Activated CD4-positive, alpha-beta T cell treated with anti-CD3 and anti-CD28 coated beads, Interleukin-2, amount 10 ng/mL, durations not matched to agents 24 days and 14 days (primary cell): ENCODE measurements at regions not wholly inside any gene's neighbourhood (a gene's known extent, or its start where the extent isn't known, plus 50 kb on each side); places are given as distances from the start of the nearest gene placed in this dataset.

Experiments
- DNase-seq: peaks from one replicate; pipeline ENCODE4 v3.0.0; 2022
- H3K27ac Mint-ChIP-seq: one replicate; pipeline ENCODE4 v1.8.0; 2022; ENCODE audit warnings: mild to moderate bottlenecking, mixed read lengths
- H3K27me3 Mint-ChIP-seq: one replicate; pipeline ENCODE4 v1.8.0; 2022; ENCODE audit warnings: mixed read lengths
- H3K36me3 Mint-ChIP-seq: one replicate; pipeline ENCODE4 v1.8.0; 2022; ENCODE audit warnings: low read depth, mild to moderate bottlenecking, mixed read lengths
- H3K4me1 Mint-ChIP-seq: one replicate; pipeline ENCODE4 v1.8.0; 2021; ENCODE audit warnings: mixed read lengths
- H3K4me3 Mint-ChIP-seq: one replicate; pipeline ENCODE4 v1.8.0; 2022; ENCODE audit warnings: mild to moderate bottlenecking, moderate library complexity, mixed read lengths
- H3K9me3 Mint-ChIP-seq: one replicate; pipeline ENCODE4 v1.8.0; 2021; ENCODE audit warnings: mixed read lengths
- intact Hi-C: fragments of 100-400 bp; cut with micrococcal nuclease; formaldehyde crosslinking; loops from one replicate; pipeline ENCODE4 v1.15.1; 2023

DNA sequence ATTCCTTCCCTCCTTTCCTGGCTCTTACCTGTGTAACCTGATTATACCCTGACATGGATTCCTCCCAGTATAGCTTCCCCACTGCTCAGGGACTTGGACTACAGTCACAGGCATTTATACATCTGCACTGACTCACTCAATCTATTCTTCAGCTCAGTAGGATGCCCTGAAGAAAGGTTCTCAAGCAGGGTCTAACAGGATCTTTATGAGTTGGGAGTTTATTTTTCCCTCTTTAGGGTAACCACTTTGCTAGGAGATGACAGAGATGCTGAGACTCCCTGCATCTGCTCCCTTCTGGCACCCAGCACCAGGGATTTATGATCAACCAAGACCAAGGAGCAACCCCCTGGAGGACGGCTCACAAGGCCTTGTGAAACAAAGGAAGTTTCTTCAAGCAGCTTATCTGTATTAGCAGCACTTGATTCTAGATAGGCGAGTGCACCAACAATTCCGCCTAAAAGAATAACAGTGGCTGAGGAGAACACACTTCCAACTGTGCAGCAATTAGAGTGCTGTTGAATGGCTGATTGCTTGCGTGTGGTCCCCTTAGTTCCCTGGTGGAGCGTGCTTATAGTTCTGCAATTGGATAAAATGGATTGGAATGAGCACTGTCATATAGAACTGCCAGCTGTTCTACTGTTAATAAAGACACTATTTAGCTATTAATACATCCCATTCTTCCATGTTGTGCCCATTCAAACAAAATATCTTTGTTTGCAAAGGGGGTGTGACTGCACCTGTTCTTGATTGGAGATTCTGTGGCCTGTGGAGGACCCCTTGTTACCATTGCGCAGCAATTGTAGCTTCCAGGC, 482.6 kb downstream of the ZNF608 start:
- no peaks in the 10 kb centered on the region for H3K9me3 Mint-ChIP-seq

GRCh38 chr5:124262991-124263571, 483.4 kb downstream of the ZNF608 start:
- no peaks in the 10 kb centered on the region for H3K9me3 Mint-ChIP-seq
- intact Hi-C loops = no loop called here
- no peak overlapping the region for H3K4me3 Mint-ChIP-seq
- H3K27ac Mint-ChIP-seq = no peak overlapping the region
- no peaks in the 10 kb centered on the region for H3K36me3 Mint-ChIP-seq
- no peaks in the 10 kb centered on the region for H3K27me3 Mint-ChIP-seq
- no peak for DNase-seq
- no peaks in the 10 kb centered on the region for H3K4me1 Mint-ChIP-seq

More for the DNA sequence above, 482.6 kb downstream of the ZNF608 start:
- no peak overlapping the region for H3K27ac Mint-ChIP-seq
- intact Hi-C loops = no loop called here
- no peak overlapping the region for H3K4me3 Mint-ChIP-seq
- DNase-seq = no peak
- no peaks in the 10 kb centered on the region for H3K27me3 Mint-ChIP-seq
- no peaks in the 10 kb centered on the region for H3K36me3 Mint-ChIP-seq
- H3K4me1 Mint-ChIP-seq = no peaks in the 10 kb centered on the region

GRCh38 chr5:124262470-124262869, 484.0 kb downstream of the ZNF608 start:
- Mint-ChIP-seq H3K27me3 (no peaks in the 10 kb centered on the region), H3K27ac (no peak overlapping the region), H3K9me3 (no peaks in the 10 kb centered on the region), H3K4me1 (no peaks in the 10 kb centered on the region), H3K36me3 (no peaks in the 10 kb centered on the region), H3K4me3 (no peak overlapping the region)
- no peak for DNase-seq
- intact Hi-C loops = no loop called here

GRCh38 chr5:124261848-124262247, 484.6 kb downstream of the ZNF608 start:
- Mint-ChIP-seq H3K4me3 (no peak overlapping the region), H3K27ac (no peak overlapping the region), H3K9me3 (no peaks in the 10 kb centered on the region), H3K4me1 (no peaks in the 10 kb centered on the region), H3K27me3 (no peaks in the 10 kb centered on the region), H3K36me3 (no peaks in the 10 kb centered on the region)
- intact Hi-C loops = no loop called here
- DNase-seq = no peak

DNA sequence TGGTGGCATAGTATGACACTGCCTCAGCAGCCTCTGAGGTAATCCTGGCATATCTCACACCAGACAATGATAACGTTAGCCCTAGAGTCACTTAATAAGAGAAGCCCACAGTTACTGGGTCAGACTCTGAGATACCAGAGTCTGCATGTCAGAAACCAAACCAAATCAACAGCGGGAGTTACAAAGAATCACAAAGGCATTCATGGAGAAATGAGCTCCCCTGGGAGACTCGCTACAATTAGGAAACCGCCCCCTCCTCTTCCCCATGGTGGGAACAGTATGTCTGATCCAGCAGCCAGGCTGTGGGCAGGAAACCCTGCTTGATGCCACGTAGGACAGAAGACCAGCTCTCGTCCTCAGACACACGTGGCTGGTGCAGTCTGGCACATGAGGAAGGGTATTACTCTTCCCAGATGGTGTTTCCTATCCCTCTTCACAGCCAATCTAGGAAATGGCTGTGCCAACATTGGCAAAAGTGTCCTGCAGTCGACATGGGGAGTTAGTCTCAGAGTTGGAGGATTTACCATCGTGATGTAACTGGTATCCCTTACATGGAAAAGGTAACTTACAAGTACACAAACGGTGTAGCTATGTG, 485.4 kb downstream of the ZNF608 start:
- intact Hi-C loops = no loop called here
- Mint-ChIP-seq H3K27me3 (no peaks in the 10 kb centered on the region), H3K9me3 (no peaks in the 10 kb centered on the region), H3K36me3 (no peaks in the 10 kb centered on the region), H3K4me1 (no peaks in the 10 kb centered on the region), H3K27ac (no peak overlapping the region), H3K4me3 (no peak overlapping the region)
- no peak for DNase-seq

- Mint-ChIP-seq H3K4me1 (no peaks in the 10 kb centered on the region), H3K4me3 (no peak overlapping the region), H3K27me3 (no peaks in the 10 kb centered on the region), H3K27ac (no peak overlapping the region), H3K36me3 (no peaks in the 10 kb centered on the region), H3K9me3 (no peaks in the 10 kb centered on the region)
- DNase-seq = no peak
- intact Hi-C loops = no loop called here
Measured at GRCh38 chr5:124259017-124259416, 487.4 kb downstream of the ZNF608 start.

GRCh38 chr5:124257048-124257447, 489.4 kb downstream of the ZNF608 start:
- H3K36me3 Mint-ChIP-seq = no peaks in the 10 kb centered on the region
- H3K27me3 Mint-ChIP-seq = no peaks in the 10 kb centered on the region
- H3K4me3 Mint-ChIP-seq = no peak overlapping the region
- no peak for DNase-seq
- intact Hi-C loops = no loop called here
- H3K4me1 Mint-ChIP-seq = no peaks in the 10 kb centered on the region
- no peak overlapping the region for H3K27ac Mint-ChIP-seq
- H3K9me3 Mint-ChIP-seq = no peaks in the 10 kb centered on the region

- no peak for DNase-seq
- H3K27ac Mint-ChIP-seq = no peak overlapping the region
- no peaks in the 10 kb centered on the region for H3K27me3 Mint-ChIP-seq
- intact Hi-C loops = no loop called here
- no peaks in the 10 kb centered on the region for H3K9me3 Mint-ChIP-seq
- H3K4me3 Mint-ChIP-seq = no peak overlapping the region
- no peaks in the 10 kb centered on the region for H3K4me1 Mint-ChIP-seq
- H3K36me3 Mint-ChIP-seq = no peaks in the 10 kb centered on the region
Measured at GRCh38 chr5:124253203-124253810, 493.1 kb downstream of the ZNF608 start.

- H3K4me1 Mint-ChIP-seq = no peaks in the 10 kb centered on the region
- H3K9me3 Mint-ChIP-seq = no peaks in the 10 kb centered on the region
- H3K27ac Mint-ChIP-seq = no peak overlapping the region
- no peaks in the 10 kb centered on the region for H3K36me3 Mint-ChIP-seq
- no peaks in the 10 kb centered on the region for H3K27me3 Mint-ChIP-seq
- no peak for DNase-seq
- H3K4me3 Mint-ChIP-seq = no peak overlapping the region
- intact Hi-C loops = no loop called here
Measured at GRCh38 chr5:124252747-124253146, 493.7 kb downstream of the ZNF608 start.

- no peak for DNase-seq
- no peaks in the 10 kb centered on the region for H3K27me3 Mint-ChIP-seq
- H3K4me3 Mint-ChIP-seq = no peak overlapping the region
- no peak overlapping the region for H3K27ac Mint-ChIP-seq
- no peaks in the 10 kb centered on the region for H3K36me3 Mint-ChIP-seq
- intact Hi-C loops = no loop called here
- H3K9me3 Mint-ChIP-seq = no peaks in the 10 kb centered on the region
- no peaks in the 10 kb centered on the region for H3K4me1 Mint-ChIP-seq
Measured at GRCh38 chr5:124252191-124252638, 494.2 kb downstream of the ZNF608 start.

- intact Hi-C loops = loop anchor here (5.0 kb wide), 1 partner anchor 248 kb away; no protein-coding TSS in a partner anchor
- H3K27me3 Mint-ChIP-seq = no peaks in the 10 kb centered on the region
- no peaks in the 10 kb centered on the region for H3K36me3 Mint-ChIP-seq
- H3K27ac Mint-ChIP-seq = no peak overlapping the region
- no peaks in the 10 kb centered on the region for H3K9me3 Mint-ChIP-seq
- H3K4me1 Mint-ChIP-seq = no peaks in the 10 kb centered on the region
- H3K4me3 Mint-ChIP-seq = no peak overlapping the region
- DNase-seq = no peak
Measured at GRCh38 chr5:124245276-124245675, 501.2 kb downstream of the ZNF608 start.

GRCh38 chr5:124240732-124241131, 505.7 kb downstream of the ZNF608 start:
- H3K36me3 Mint-ChIP-seq = no peaks in the 10 kb centered on the region
- H3K4me3 Mint-ChIP-seq = no peak overlapping the region
- H3K9me3 Mint-ChIP-seq = no peaks in the 10 kb centered on the region
- H3K27me3 Mint-ChIP-seq = no peaks in the 10 kb centered on the region
- H3K27ac Mint-ChIP-seq = no peak overlapping the region
- DNase-seq = no peak
- no peaks in the 10 kb centered on the region for H3K4me1 Mint-ChIP-seq
- intact Hi-C loops = no loop called here

DNA sequence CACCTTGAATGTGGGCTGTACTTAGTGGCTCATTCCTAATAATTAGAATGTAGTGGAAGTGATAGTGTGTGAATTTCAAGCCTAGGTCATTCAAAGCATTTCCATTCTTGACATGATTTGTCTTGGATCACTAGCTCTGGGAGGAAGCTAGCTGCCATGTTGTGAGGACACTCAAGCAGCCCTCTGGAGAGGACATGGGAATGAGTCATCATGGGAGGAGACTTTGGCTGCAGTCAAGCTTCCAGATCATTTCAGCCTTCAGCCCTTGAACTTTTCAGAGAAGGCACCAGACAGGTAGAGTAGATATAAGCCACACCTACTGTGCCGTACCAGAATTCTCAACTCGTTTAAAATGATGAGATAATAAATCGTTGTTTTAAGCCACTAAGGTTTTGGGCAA, 506.9 kb downstream of the ZNF608 start:
- Mint-ChIP-seq H3K27me3 (no peaks in the 10 kb centered on the region), H3K4me1 (no peaks in the 10 kb centered on the region), H3K9me3 (no peaks in the 10 kb centered on the region), H3K36me3 (no peaks in the 10 kb centered on the region), H3K27ac (no peak overlapping the region), H3K4me3 (no peak overlapping the region)
- intact Hi-C loops = no loop called here
- no peak for DNase-seq

DNA sequence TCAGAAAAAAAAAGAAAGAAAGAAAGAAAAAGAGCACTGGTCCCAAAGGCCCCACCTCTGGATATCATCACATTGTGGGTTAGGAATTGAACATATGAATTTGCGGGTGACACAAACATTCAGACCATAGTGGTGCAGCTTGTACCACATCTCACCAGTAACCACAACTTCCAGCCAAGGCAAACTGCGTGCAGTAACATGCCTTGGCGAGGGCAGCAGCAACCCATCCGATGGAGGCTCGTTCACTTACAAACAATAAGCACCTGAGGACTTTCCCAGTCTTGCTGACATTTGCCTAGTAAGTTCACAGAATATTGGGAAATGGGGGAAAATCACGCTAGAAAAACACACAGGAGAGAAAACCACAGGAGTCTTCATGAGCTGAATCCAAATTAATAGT, 508.1 kb downstream of the ZNF608 start:
- H3K36me3 Mint-ChIP-seq = no peaks in the 10 kb centered on the region
- H3K9me3 Mint-ChIP-seq = no peaks in the 10 kb centered on the region
- DNase-seq = no peak
- intact Hi-C loops = no loop called here
- no peak overlapping the region for H3K27ac Mint-ChIP-seq
- H3K4me1 Mint-ChIP-seq = no peaks in the 10 kb centered on the region
- no peak overlapping the region for H3K4me3 Mint-ChIP-seq
- H3K27me3 Mint-ChIP-seq = no peaks in the 10 kb centered on the region
